ENCODE measurements at regions not wholly inside any gene's neighbourhood (a gene's known extent, or its start where the extent isn't known, plus 50 kb on each side); places are given as distances from the start of the nearest gene placed in this dataset.
"Not testable (repeated sequence)": the region's sequence is repeated elsewhere in the genome, so short reads cannot be mapped to it uniquely, and the experiment has no call there.

GRCh38 chr13:74743992-74744391, 609.8 kb upstream of the KLF12 start:
- Histone ChIP-seq H3K27ac (ENCODE audit: low read depth in 1 of 2, low read length in 2 of 2) (no peak overlapping the region), H3K9me3 (ENCODE audit: control insufficient read depth, low read length) (no peaks in the 10 kb centered on the region), H3K36me3 (ENCODE audit: control insufficient read depth in 1 of 2, insufficient read depth in 2 of 2, low read length in 1 of 2) (no peaks in the 10 kb centered on the region), H3K27me3 (ENCODE audit: control insufficient read depth in 1 of 2, insufficient read depth in 2 of 2, low read length in 1 of 2) (no peaks in the 10 kb centered on the region), H3K4me1 (ENCODE audit: control insufficient read depth in 1 of 2, insufficient read depth in 2 of 2, low read length in 2 of 2) (no peaks in the 10 kb centered on the region), H3K4me3 (ENCODE audit: low read length in 2 of 2) (no peak overlapping the region)
- ATAC-seq (ENCODE audit: low FRiP score) (no peak), DNase-seq (no peak)
- intact Hi-C loops (cut with DNase I), result no loop called here
- WGBS, 2 donors, result 65 to 68% methylated on average over 3 of the region's 3 CpGs

DNA sequence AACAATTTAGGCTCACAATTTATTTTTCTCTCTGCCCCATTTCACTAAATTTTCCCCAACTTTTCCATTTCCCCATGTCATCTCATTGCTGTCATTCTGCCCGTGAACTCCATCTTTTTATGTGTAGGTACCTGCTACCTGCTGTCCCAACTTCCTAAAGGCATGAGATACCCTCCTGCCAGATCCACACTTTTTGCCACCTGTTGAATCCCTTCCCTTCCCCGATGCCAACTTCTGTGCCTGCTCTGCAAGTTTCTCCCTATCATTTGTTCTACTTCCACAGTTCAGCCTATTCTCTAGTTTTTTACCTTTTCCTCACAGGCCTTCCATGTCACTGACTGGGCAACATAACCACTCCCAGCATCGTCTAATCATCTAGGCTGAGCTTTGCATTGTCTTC, 607.5 kb upstream of the KLF12 start:
- no peaks in the 10 kb centered on the region for H3K36me3 ChIP-seq (ENCODE audit: control insufficient read depth in 1 of 2, insufficient read depth in 2 of 2, low read length in 1 of 2)
- H3K27ac ChIP-seq (ENCODE audit: low read depth in 1 of 2, low read length in 2 of 2), result no peak overlapping the region
- DNase-seq (no peak), ATAC-seq (ENCODE audit: low FRiP score) (no peak)
- WGBS, 2 donors, result 95 to 96% methylated on average over 3 of the region's 3 CpGs
- H3K4me1 ChIP-seq (ENCODE audit: control insufficient read depth in 1 of 2, insufficient read depth in 2 of 2, low read length in 2 of 2), result no peaks in the 10 kb centered on the region
- intact Hi-C loops (cut with DNase I), result no loop called here
- H3K9me3 ChIP-seq (ENCODE audit: control insufficient read depth, low read length), result no peaks in the 10 kb centered on the region
- H3K4me3 ChIP-seq (ENCODE audit: low read length in 2 of 2), result no peak overlapping the region
- H3K27me3 ChIP-seq (ENCODE audit: control insufficient read depth in 1 of 2, insufficient read depth in 2 of 2, low read length in 1 of 2), result no peaks in the 10 kb centered on the region

GRCh38 chr13:74732736-74733385, 598.7 kb upstream of the KLF12 start:
- ATAC-seq (ENCODE audit: low FRiP score) (no peak), DNase-seq (no peak)
- peaks cover 0 to 1% of the 10 kb centered on the region in 2 donors for H3K36me3 ChIP-seq (ENCODE audit: control insufficient read depth in 1 of 2, insufficient read depth in 2 of 2, low read length in 1 of 2)
- no peaks in the 10 kb centered on the region for H3K27me3 ChIP-seq (ENCODE audit: control insufficient read depth in 1 of 2, insufficient read depth in 2 of 2, low read length in 1 of 2)
- H3K9me3 ChIP-seq (ENCODE audit: control insufficient read depth, low read length), result no peaks in the 10 kb centered on the region
- H3K4me3 ChIP-seq (ENCODE audit: low read length in 2 of 2), result no peak overlapping the region
- intact Hi-C loops (cut with DNase I), result no loop called here
- no peak overlapping the region for H3K27ac ChIP-seq (ENCODE audit: low read depth in 1 of 2, low read length in 2 of 2)
- H3K4me1 ChIP-seq (ENCODE audit: control insufficient read depth in 1 of 2, insufficient read depth in 2 of 2, low read length in 2 of 2), result no peaks in the 10 kb centered on the region
- 90% methylated on average over 8 of the region's 8 CpGs for WGBS, 2 donors

- H3K27me3 ChIP-seq (ENCODE audit: control insufficient read depth in 1 of 2, insufficient read depth in 2 of 2, low read length in 1 of 2), result no peaks in the 10 kb centered on the region
- H3K27ac ChIP-seq (ENCODE audit: low read depth in 1 of 2, low read length in 2 of 2), result no peak overlapping the region
- no peaks in the 10 kb centered on the region for H3K4me1 ChIP-seq (ENCODE audit: control insufficient read depth in 1 of 2, insufficient read depth in 2 of 2, low read length in 2 of 2)
- peaks cover 0 to 1% of the 10 kb centered on the region in 2 donors for H3K36me3 ChIP-seq (ENCODE audit: control insufficient read depth in 1 of 2, insufficient read depth in 2 of 2, low read length in 1 of 2)
- DNase-seq (no peak), ATAC-seq (ENCODE audit: low FRiP score) (no peak)
- H3K9me3 ChIP-seq (ENCODE audit: control insufficient read depth, low read length), result no peaks in the 10 kb centered on the region
- intact Hi-C loops (cut with DNase I), result no loop called here
- WGBS, 2 donors, result 93 to 98% methylated on average over 5 of the region's 5 CpGs
- H3K4me3 ChIP-seq (ENCODE audit: low read length in 2 of 2), result no peak overlapping the region
These were observed 597.5 kb upstream of the KLF12 start for GRCh38 chr13:74731731-74732130.

GRCh38 chr13:74730556-74731331, 596.5 kb upstream of the KLF12 start:
- ATAC-seq (ENCODE audit: low FRiP score), result no peak
- no peak overlapping the region for H3K4me3 ChIP-seq (ENCODE audit: low read length in 2 of 2)
- peaks cover 0 to 1% of the 10 kb centered on the region in 2 donors for H3K36me3 ChIP-seq (ENCODE audit: control insufficient read depth in 1 of 2, insufficient read depth in 2 of 2, low read length in 1 of 2)

GRCh38 chr13:74726206-74726605, 592.0 kb upstream of the KLF12 start:
- Histone ChIP-seq H3K36me3 (ENCODE audit: control insufficient read depth in 1 of 2, insufficient read depth in 2 of 2, low read length in 1 of 2) (no peaks in the 10 kb centered on the region), H3K9me3 (ENCODE audit: control insufficient read depth, low read length) (no peaks in the 10 kb centered on the region), H3K4me3 (ENCODE audit: low read length in 2 of 2) (no peak overlapping the region), H3K27me3 (ENCODE audit: control insufficient read depth in 1 of 2, insufficient read depth in 2 of 2, low read length in 1 of 2) (no peaks in the 10 kb centered on the region), H3K4me1 (ENCODE audit: control insufficient read depth in 1 of 2, insufficient read depth in 2 of 2, low read length in 2 of 2) (no peaks in the 10 kb centered on the region), H3K27ac (ENCODE audit: low read depth in 1 of 2, low read length in 2 of 2) (no peak overlapping the region)
- DNase-seq (no peak), ATAC-seq (ENCODE audit: low FRiP score) (no peak)
- intact Hi-C loops (cut with DNase I), result no loop called here
- 69 to 71% methylated on average over 1 of the region's 1 CpG for WGBS, 2 donors

More at GRCh38 chr13:74730556-74731331, 596.5 kb upstream of the KLF12 start:
- no peaks in the 10 kb centered on the region for H3K4me1 ChIP-seq (ENCODE audit: control insufficient read depth in 1 of 2, insufficient read depth in 2 of 2, low read length in 2 of 2)
- intact Hi-C loops (cut with DNase I), result no loop called here
- H3K9me3 ChIP-seq (ENCODE audit: control insufficient read depth, low read length), result no peaks in the 10 kb centered on the region
- no peaks in the 10 kb centered on the region for H3K27me3 ChIP-seq (ENCODE audit: control insufficient read depth in 1 of 2, insufficient read depth in 2 of 2, low read length in 1 of 2)
- 76% methylated on average over 9 of the region's 9 CpGs for WGBS, 2 donors
- no peak for DNase-seq
- no peak overlapping the region for H3K27ac ChIP-seq (ENCODE audit: low read depth in 1 of 2, low read length in 2 of 2)

- H3K27ac ChIP-seq (ENCODE audit: low read depth in 1 of 2, low read length in 2 of 2); H3K36me3 ChIP-seq (ENCODE audit: control insufficient read depth in 1 of 2, insufficient read depth in 2 of 2, low read length in 1 of 2); H3K4me1 ChIP-seq (ENCODE audit: control insufficient read depth in 1 of 2, insufficient read depth in 2 of 2, low read length in 2 of 2); H3K4me3 ChIP-seq (ENCODE audit: low read length in 2 of 2); H3K27me3 ChIP-seq (ENCODE audit: control insufficient read depth in 1 of 2, insufficient read depth in 2 of 2, low read length in 1 of 2); H3K9me3 ChIP-seq (ENCODE audit: control insufficient read depth, low read length); intact Hi-C loops (cut with DNase I); DNase-seq; ATAC-seq (ENCODE audit: low FRiP score): not testable (repeated sequence)
- whole genome bisulfite sequencing, 2 donors, result 94 to 97% methylated on average over 20 to 31 of the region's 31 CpGs
These were observed 584.1 kb upstream of the KLF12 start for GRCh38 chr13:74718232-74718842.

- intact Hi-C loops (cut with DNase I), result no loop called here
- H3K4me1 ChIP-seq (ENCODE audit: control insufficient read depth in 1 of 2, insufficient read depth in 2 of 2, low read length in 2 of 2), result no peaks in the 10 kb centered on the region
- ATAC-seq (ENCODE audit: low FRiP score), result no peak
- no peak overlapping the region for H3K27ac ChIP-seq (ENCODE audit: low read depth in 1 of 2, low read length in 2 of 2)
- no peaks in the 10 kb centered on the region for H3K27me3 ChIP-seq (ENCODE audit: control insufficient read depth in 1 of 2, insufficient read depth in 2 of 2, low read length in 1 of 2)
- peaks cover 3% of the 10 kb centered on the region for H3K9me3 ChIP-seq (ENCODE audit: control insufficient read depth, low read length)
- H3K4me3 ChIP-seq (ENCODE audit: low read length in 2 of 2), result no peak overlapping the region
- H3K36me3 ChIP-seq (ENCODE audit: control insufficient read depth in 1 of 2, insufficient read depth in 2 of 2, low read length in 1 of 2), result no peaks in the 10 kb centered on the region
- WGBS, 2 donors, result 88 to 89% methylated on average over 2 of the region's 2 CpGs
- DNase-seq, result no peak
These were observed 581.5 kb upstream of the KLF12 start for GRCh38 chr13:74715718-74716117.

- intact Hi-C loops (cut with DNase I), result no loop called here
- Histone ChIP-seq H3K9me3 (ENCODE audit: control insufficient read depth, low read length) (no peaks in the 10 kb centered on the region), H3K27me3 (ENCODE audit: control insufficient read depth in 1 of 2, insufficient read depth in 2 of 2, low read length in 1 of 2) (no peaks in the 10 kb centered on the region), H3K4me1 (ENCODE audit: control insufficient read depth in 1 of 2, insufficient read depth in 2 of 2, low read length in 2 of 2) (no peaks in the 10 kb centered on the region), H3K27ac (ENCODE audit: low read depth in 1 of 2, low read length in 2 of 2) (no peak overlapping the region), H3K4me3 (ENCODE audit: low read length in 2 of 2) (no peak overlapping the region), H3K36me3 (ENCODE audit: control insufficient read depth in 1 of 2, insufficient read depth in 2 of 2, low read length in 1 of 2) (no peaks in the 10 kb centered on the region)
- DNase-seq, result no peak
- ATAC-seq (ENCODE audit: low FRiP score), result no peak
These were observed 575.8 kb upstream of the KLF12 start for GRCh38 chr13:74710006-74710405.
